H1 (cell line): ENCODE measurements at regions not wholly inside any gene's neighbourhood (a gene's known extent, or its start where the extent isn't known, plus 50 kb on each side); places are given as distances from the start of the nearest gene placed in this dataset.

Experiments
- CTCF ChIA-PET: fragments of 300-600 bp; sonication (Branson Sonifier 250); formaldehyde crosslinking; loops from one replicate; lab custom pipeline; 2021; ENCODE audit not compliant: partially characterized antibody; lab: Charles Lee
- POLR2A ChIA-PET: fragments of 300-600 bp; sonication (Branson Sonifier 250); formaldehyde crosslinking; loops from one replicate; lab custom pipeline; 2021; ENCODE audit warnings: inconsistent platforms; ENCODE audit not compliant: partially characterized antibody; lab: Charles Lee
- DNase-seq, 2 experiments: peaks; one replicate each; pipeline versions ENCODE4 v3.0.0 to v3.0.0-alpha.2; 2010 to 2022; ENCODE audit warnings: low spot score in 2 of 2, low read depth in 1 of 2, mixed read lengths in 1 of 2
- FAIRE-seq: peaks from 2 replicates; lab custom pipeline; 2011; peaks lifted over from hg19 to GRCh38; lab: Jason Lieb, UNC
- H2AFZ ChIP-seq: 2 replicates; pipeline ENCODE4 v1.8.1; 2012; ENCODE audit warnings: low read length, inconsistent platforms
- H2AK5ac ChIP-seq: 2 replicates; pipeline ENCODE4 v1.6.1; 2013; ENCODE audit warnings: low read depth, low read length
- H2BK120ac ChIP-seq: replicated peaks from 2 replicates; pipeline ENCODE3; 2013; ENCODE audit warnings: low read depth, low read length, inconsistent platforms
- H2BK12ac ChIP-seq: 2 replicates; pipeline ENCODE4 v1.6.1; 2013; ENCODE audit warnings: low read depth, low read length
- H2BK15ac ChIP-seq: 2 replicates; pipeline ENCODE4 v1.6.1; 2013; ENCODE audit warnings: low read length
- H2BK20ac ChIP-seq: 2 replicates; pipeline ENCODE4 v1.6.1; 2013; ENCODE audit warnings: low read length
- H2BK5ac ChIP-seq: 2 replicates; pipeline ENCODE4 v1.6.1; 2013; ENCODE audit warnings: low read depth, low read length
- H3K14ac ChIP-seq: 2 replicates; pipeline ENCODE4 v1.6.1; 2013; ENCODE audit warnings: inconsistent platforms; ENCODE audit not compliant: insufficient read length
- H3K18ac ChIP-seq: 2 replicates; pipeline ENCODE4 v1.6.1; 2013; ENCODE audit warnings: low read length; ENCODE audit errors: extremely low read depth
- H3K23ac ChIP-seq: 2 replicates; pipeline ENCODE4 v1.6.1; 2013; ENCODE audit warnings: inconsistent platforms; ENCODE audit not compliant: insufficient read length
- H3K23me2 ChIP-seq: 2 replicates; pipeline ENCODE4 v1.6.1; 2013; ENCODE audit warnings: low read depth, low read length
- H3K27ac ChIP-seq: 2 replicates; pipeline ENCODE4 v1.6.1; 2011; ENCODE audit warnings: low read depth, low read length, inconsistent platforms
- H3K27me3 ChIP-seq, 4 experiments: replicated peaks in 1 of 4; 1 replicate in 1 of 4; 2 replicates in 3 of 4; pipeline versions ENCODE4 v1.6.1 to v1.8.1; 2011 to 2013; ENCODE audit warnings: low read length in 3 of 4, mild to moderate bottlenecking in 3 of 4, inconsistent platforms in 2 of 4, mixed read lengths in 2 of 4, moderate library complexity in 1 of 4; ENCODE audit not compliant: control insufficient read depth in 3 of 4, insufficient read depth in 3 of 4; ENCODE audit errors: extremely low read depth in 1 of 4
- H3K36me3 ChIP-seq, 4 experiments: 2 replicates each; pipeline versions ENCODE4 v1.6.1 to v1.8.1; 2011 to 2013; ENCODE audit warnings: mild to moderate bottlenecking in 4 of 4, low read length in 3 of 4, moderate library complexity in 2 of 4, control low read depth in 1 of 4, inconsistent platforms in 1 of 4; ENCODE audit not compliant: insufficient read depth in 4 of 4, control insufficient read depth in 2 of 4
- H3K4ac ChIP-seq: replicated peaks from 2 replicates; pipeline ENCODE3; 2013; ENCODE audit warnings: low read length, low read depth, mixed read lengths, inconsistent platforms; ENCODE audit not compliant: insufficient read length
- H3K4me1 ChIP-seq, 4 experiments: replicated peaks in 1 of 4; 1 replicate in 1 of 4; 2 replicates in 3 of 4; pipeline versions ENCODE4 v1.6.1 to v1.8.1; 2011 to 2013; ENCODE audit warnings: low read length in 3 of 4, inconsistent platforms in 2 of 4, mixed read lengths in 1 of 4; ENCODE audit not compliant: insufficient read depth in 4 of 4, control insufficient read depth in 3 of 4
- H3K4me2 ChIP-seq, 2 experiments: 2 replicates each; pipeline versions ENCODE4 v1.6.1 to v1.8.1; 2011 to 2013; ENCODE audit warnings: low read depth in 2 of 2, low read length in 2 of 2, control low read depth in 1 of 2, inconsistent platforms in 1 of 2, mild to moderate bottlenecking in 1 of 2; ENCODE audit not compliant: insufficient read depth in 1 of 2
- H3K4me3 ChIP-seq, 4 experiments: fragments of 200-600, 300-600 bp in 1 of 4; sonication (generic), shearing (Covaris generic), sonication (Bioruptor Twin) in 1 of 4; 2 replicates each; pipeline versions ENCODE4 v1.5.1 to v1.8.1; 2011 to 2016; ENCODE audit warnings: low read length in 4 of 4, low read depth in 3 of 4, control low read depth in 2 of 4, inconsistent platforms in 2 of 4, mild to moderate bottlenecking in 2 of 4, mixed read lengths in 1 of 4, moderate library complexity in 1 of 4; ENCODE audit not compliant: insufficient read depth in 2 of 4; ENCODE audit errors: extremely low read depth in 1 of 4
- H3K56ac ChIP-seq: replicated peaks from 2 replicates; pipeline ENCODE3; 2013; ENCODE audit warnings: low read depth, mild to moderate bottlenecking, mixed read lengths, low read length, inconsistent platforms; ENCODE audit not compliant: insufficient read length
- H3K79me1 ChIP-seq: 2 replicates; pipeline ENCODE4 v1.6.1; 2013; ENCODE audit warnings: low read depth, low read length, control low read depth
- H3K79me2 ChIP-seq, 2 experiments: 2 replicates each; pipeline versions ENCODE4 v1.6.1 to v1.8.1; 2012 to 2013; ENCODE audit warnings: low read length in 2 of 2, mild to moderate bottlenecking in 2 of 2, inconsistent platforms in 1 of 2; ENCODE audit not compliant: insufficient read depth in 2 of 2, control insufficient read depth in 1 of 2
- H3K9ac ChIP-seq, 4 experiments: replicated peaks in 1 of 4; 1 replicate in 1 of 4; 2 replicates in 3 of 4; pipeline versions ENCODE4 v1.6.1 to v1.8.1; 2011 to 2013; ENCODE audit warnings: low read depth in 3 of 4, low read length in 3 of 4, control low read depth in 2 of 4, mild to moderate bottlenecking in 2 of 4, moderate library complexity in 2 of 4, inconsistent platforms in 1 of 4; ENCODE audit errors: extremely low read depth in 1 of 4
- H3K9me3 ChIP-seq, 2 experiments: 2 replicates each; pipeline versions ENCODE4 v1.6.1 to v1.8.1; 2012 to 2013; ENCODE audit warnings: mild to moderate bottlenecking in 2 of 2, moderate library complexity in 2 of 2, control low read depth in 1 of 2, inconsistent platforms in 1 of 2, low read depth in 1 of 2, low read length in 1 of 2, mixed read lengths in 1 of 2; ENCODE audit not compliant: insufficient read depth in 2 of 2
- H4K20me1 ChIP-seq, 2 experiments: replicated peaks in 1 of 2; 2 replicates each; pipeline versions ENCODE3 to v1.8.1; 2011 to 2013; ENCODE audit warnings: inconsistent platforms in 2 of 2, low read length in 2 of 2, mild to moderate bottlenecking in 1 of 2; ENCODE audit not compliant: insufficient read depth in 2 of 2, control insufficient read depth in 1 of 2
- H4K5ac ChIP-seq: 2 replicates; pipeline ENCODE4 v1.6.1; 2013; ENCODE audit warnings: low read length, low read depth, mixed read lengths, inconsistent platforms; ENCODE audit not compliant: insufficient read length
- H4K8ac ChIP-seq: 2 replicates; pipeline ENCODE4 v1.8.0; 2013; ENCODE audit warnings: mild to moderate bottlenecking, moderate library complexity, low read length, inconsistent platforms; ENCODE audit not compliant: insufficient read depth; ENCODE audit errors: extremely low read depth
- H4K91ac ChIP-seq: replicated peaks from 2 replicates; pipeline ENCODE3; 2013; ENCODE audit warnings: low read length, mixed read lengths, inconsistent platforms; ENCODE audit not compliant: insufficient read length
- BACH1 ChIP-seq: IDR thresholded peaks from 2 replicates; pipeline ENCODE4 v1.6.1; 2012; ENCODE audit warnings: low read length, improper control_type of control experiment
- KDM5A ChIP-seq: fragments of 200-600 bp; IDR thresholded peaks from 2 replicates; pipeline ENCODE4 v1.7.1; 2012; ENCODE audit warnings: mild to moderate bottlenecking, low read length, inconsistent platforms, mixed read lengths
- NANOG ChIP-seq: IDR thresholded peaks from 2 replicates; pipeline ENCODE4 v1.6.1; 2011; ENCODE audit warnings: low read length, low read depth, mild to moderate bottlenecking, inconsistent platforms; ENCODE audit not compliant: insufficient read depth, poor library complexity, severe bottlenecking
- POU5F1 ChIP-seq: IDR thresholded peaks from 2 replicates; pipeline ENCODE4 v1.6.1; 2011; ENCODE audit warnings: low read depth, mild to moderate bottlenecking, low read length, moderate library complexity
- WGBS, 2 experiments: shearing (Covaris generic) in 1 of 2; methylation state at CpG; one replicate each; pipeline versions ENCODE4 v1.1.6 to v1.1.7; 2013 to 2015; ENCODE audit warnings: low lambda C conversion rate in 2 of 2, mixed read lengths in 2 of 2, inconsistent platforms in 1 of 2, low coverage in 1 of 2, missing lambda C conversion rate in 1 of 2; ENCODE audit not compliant: insufficient replicate concordance in 2 of 2, insufficient coverage in 1 of 2, insufficient read length in 1 of 2; ENCODE audit errors: extremely low coverage in 1 of 2, missing lambda C conversion rate in 1 of 2; 5-methylcytosine and 5-hydroxymethylcytosine counted together

GRCh38 chr13:31045286-31046081 is 113.0 kb downstream of the TEX26 start:
- Histone ChIP-seq H3K9me3 (no peaks in the 10 kb centered on the region), H4K8ac (no peak overlapping the region), H4K20me1 (no peaks in the 10 kb centered on the region), H2BK20ac (no peak overlapping the region), H3K79me1 (no peaks in the 10 kb centered on the region), H2BK120ac (no peak overlapping the region), H3K23me2 (no peaks in the 10 kb centered on the region), H3K4me2 (no peak overlapping the region), H3K4ac (no peak overlapping the region), H3K27ac (no peak overlapping the region), H3K56ac (no peak overlapping the region), H2AFZ (no peak overlapping the region), H2AK5ac (no peak overlapping the region), H2BK15ac (no peak overlapping the region), H3K79me2 (no peaks in the 10 kb centered on the region), H3K18ac (no peak overlapping the region), H4K5ac (no peak overlapping the region), H3K9ac (no peak overlapping the region), H3K4me1 (peaks cover 0 to 4% (median 0%) of the 10 kb centered on the region in 4 experiments; a peak in 2 of 7 replicates), H4K91ac (no peak overlapping the region), H2BK5ac (no peak overlapping the region), H3K23ac (no peak overlapping the region), H3K14ac (no peak overlapping the region), H3K36me3 (no peaks in the 10 kb centered on the region), H2BK12ac (no peak overlapping the region), H3K4me3 (no peak overlapping the region), H3K27me3 (no peaks in the 10 kb centered on the region)
- no peak for TF ChIP-seq POU5F1
- no peak for TF ChIP-seq BACH1
- no peak for TF ChIP-seq NANOG
- no peak for TF ChIP-seq KDM5A
- ChIA-PET POLR2A (no interaction called here), CTCF (interaction anchor here (0.7 to 4.7 kb wide), 43 partner anchors 7 to 652 kb away, joined by 3 to 39 read pairs (median 5); partner anchors contain the start of gene TEX26)
- no peak for DNase-seq
- FAIRE-seq = no peak
- 85% methylated on average over 11 of the region's 11 CpGs; no CpG with 5 or more reads in 1 of the 2 experiments for WGBS, 2 experiments
